ENCODE measurements at regions not wholly inside any gene's neighbourhood (a gene's known extent, or its start where the extent isn't known, plus 50 kb on each side); places are given as distances from the start of the nearest gene placed in this dataset.
"Not testable (repeated sequence)": the region's sequence is repeated elsewhere in the genome, so short reads cannot be mapped to it uniquely, and the experiment has no call there.

- Histone ChIP-seq H3K9me3 (no peaks in the 10 kb centered on the region), H3K4me3 (no peak overlapping the region), H3K27ac (peak overlapping the region; percentile 10 to 90), H3K27me3 (no peaks in the 10 kb centered on the region), H3K36me3 (no peaks in the 10 kb centered on the region), H3K4me1 (peaks cover 3 to 41% of the 10 kb centered on the region in 2 donors)
- ATAC-seq = peak; percentile 86
- TF ChIP-seq CTCF (IDR thresholded peaks at IDR 0.05) = no peak
- intact Hi-C loops (cut with DNase I) = no loop called here
- DNase-seq = peak in 1 of 4 donors; percentile 72
These were observed 61.7 kb upstream of the BCL2L14 start for GRCh38 chr12:12008931-12009611.

GRCh38 chr12:12009749-12010276 is 60.9 kb upstream of the BCL2L14 start:
- Histone ChIP-seq H3K4me3 (peak overlapping the region in 1 of 2 donors; percentile 13), H3K4me1 (peaks cover 3 to 41% of the 10 kb centered on the region in 2 donors), H3K27ac (peak overlapping the region; percentile 70 to 90)
- H3K9me3 ChIP-seq, DNase-seq, H3K27me3 ChIP-seq, H3K36me3 ChIP-seq, ATAC-seq: not testable (repeated sequence)
- intact Hi-C loops (cut with DNase I) = loop anchor here in 1 of 2 donors (10.0 kb wide), 2 partner anchors 125 to 365 kb away; partner anchors contain the start of gene ETV6

GRCh38 chr12:12010277-12011039 is 60.3 kb upstream of the BCL2L14 start:
- intact Hi-C loops (cut with DNase I) = loop anchor here in 1 of 2 donors (10.0 kb wide), 2 partner anchors 126 to 366 kb away; partner anchors contain the start of gene ETV6
- no peak for TF ChIP-seq CTCF (IDR thresholded peaks at IDR 0.05)
- ATAC-seq = peak; percentile 64
- no peaks in the 10 kb centered on the region for H3K9me3 ChIP-seq
- H3K27me3 ChIP-seq = no peaks in the 10 kb centered on the region
- peak overlapping the region in 1 of 2 donors; percentile 13 for H3K4me3 ChIP-seq
- H3K4me1 ChIP-seq = peaks cover 3 to 41% of the 10 kb centered on the region in 2 donors
- H3K27ac ChIP-seq = peak overlapping the region; percentile 70 to 90
- peak in 3 of 4 donors; percentile 13 to 89 (median 85) for DNase-seq
- no peaks in the 10 kb centered on the region for H3K36me3 ChIP-seq

GRCh38 chr12:12011880-12012260 is 58.9 kb upstream of the BCL2L14 start:
- intact Hi-C loops (cut with DNase I) = loop anchor here in 1 of 2 donors (10.0 kb wide), 2 partner anchors 127 to 367 kb away; partner anchors contain the start of gene ETV6
- Histone ChIP-seq H3K9me3 (no peaks in the 10 kb centered on the region), H3K36me3 (no peaks in the 10 kb centered on the region), H3K27ac (no peak overlapping the region), H3K27me3 (no peaks in the 10 kb centered on the region), H3K4me1 (peaks cover 3 to 41% of the 10 kb centered on the region in 2 donors), H3K4me3 (no peak overlapping the region)
- no peak for TF ChIP-seq CTCF (IDR thresholded peaks at IDR 0.05)
- DNase-seq (no peak), ATAC-seq (no peak)

- intact Hi-C loops (cut with DNase I) = loop anchor here in 1 of 2 donors (10.0 kb wide), 2 partner anchors 130 to 370 kb away; partner anchors contain the start of gene ETV6
- no peak for ATAC-seq
These were observed 55.6 kb upstream of the BCL2L14 start for GRCh38 chr12:12015073-12015685.

More at GRCh38 chr12:12015073-12015685, 55.6 kb upstream of the BCL2L14 start:
- no peak for TF ChIP-seq CTCF (IDR thresholded peaks at IDR 0.05)
- Histone ChIP-seq H3K36me3 (no peaks in the 10 kb centered on the region), H3K4me1 (peaks cover 1 to 15% of the 10 kb centered on the region in 2 donors), H3K9me3 (no peaks in the 10 kb centered on the region), H3K4me3 (no peak overlapping the region), H3K27ac (no peak overlapping the region), H3K27me3 (no peaks in the 10 kb centered on the region)
- DNase-seq = no peak
